ENCODE measurements at regions not wholly inside any gene's neighbourhood (a gene's known extent, or its start where the extent isn't known, plus 50 kb on each side); places are given as distances from the start of the nearest gene placed in this dataset.

DNA sequence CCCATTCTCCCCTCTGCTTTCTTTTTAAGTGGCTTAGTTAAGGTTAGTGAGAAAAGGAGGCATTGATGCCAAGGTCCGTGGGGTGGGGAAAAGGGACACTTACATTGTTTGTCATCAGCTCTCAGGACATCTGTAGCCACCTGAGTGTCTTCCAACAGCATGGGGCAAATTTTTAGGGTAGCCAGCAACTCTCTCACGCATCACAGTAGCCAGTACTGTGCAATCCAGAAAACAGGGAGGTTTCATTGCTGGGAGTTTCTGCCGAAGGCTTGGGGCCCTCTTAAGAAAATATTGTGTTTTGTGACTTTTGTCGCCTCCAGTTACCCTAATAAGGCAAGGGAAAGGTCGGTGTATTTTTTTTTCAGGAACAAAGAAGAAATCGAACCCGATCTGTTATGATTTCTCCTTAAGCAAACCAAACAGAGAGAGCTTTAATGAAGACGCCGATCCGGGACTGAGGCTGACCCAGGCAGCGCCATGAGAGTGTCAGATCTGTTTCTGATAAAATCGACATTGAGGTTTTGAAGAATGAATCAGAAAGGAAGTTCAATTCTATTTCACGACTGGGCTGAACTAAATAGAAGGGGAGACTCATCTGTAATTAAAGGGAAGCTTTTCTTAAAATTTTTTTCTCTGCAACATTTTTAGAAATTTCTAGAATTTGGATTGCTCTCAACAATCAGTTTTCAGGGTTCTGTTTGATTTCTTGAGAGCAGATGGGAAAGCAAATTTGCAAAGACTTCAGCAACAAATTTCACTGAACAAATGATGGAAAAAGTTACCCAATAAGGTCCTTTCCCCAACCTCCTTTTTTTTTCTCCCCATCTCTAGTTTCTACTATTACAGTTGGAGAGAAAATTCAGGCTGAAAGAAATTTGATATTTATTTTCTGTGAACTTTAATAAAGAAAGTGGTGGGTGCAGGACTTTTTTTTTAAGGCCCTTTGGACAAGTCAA lies 144.7 kb upstream of the IRX3 start:
- TF ChIP-seq, protein P1, sequence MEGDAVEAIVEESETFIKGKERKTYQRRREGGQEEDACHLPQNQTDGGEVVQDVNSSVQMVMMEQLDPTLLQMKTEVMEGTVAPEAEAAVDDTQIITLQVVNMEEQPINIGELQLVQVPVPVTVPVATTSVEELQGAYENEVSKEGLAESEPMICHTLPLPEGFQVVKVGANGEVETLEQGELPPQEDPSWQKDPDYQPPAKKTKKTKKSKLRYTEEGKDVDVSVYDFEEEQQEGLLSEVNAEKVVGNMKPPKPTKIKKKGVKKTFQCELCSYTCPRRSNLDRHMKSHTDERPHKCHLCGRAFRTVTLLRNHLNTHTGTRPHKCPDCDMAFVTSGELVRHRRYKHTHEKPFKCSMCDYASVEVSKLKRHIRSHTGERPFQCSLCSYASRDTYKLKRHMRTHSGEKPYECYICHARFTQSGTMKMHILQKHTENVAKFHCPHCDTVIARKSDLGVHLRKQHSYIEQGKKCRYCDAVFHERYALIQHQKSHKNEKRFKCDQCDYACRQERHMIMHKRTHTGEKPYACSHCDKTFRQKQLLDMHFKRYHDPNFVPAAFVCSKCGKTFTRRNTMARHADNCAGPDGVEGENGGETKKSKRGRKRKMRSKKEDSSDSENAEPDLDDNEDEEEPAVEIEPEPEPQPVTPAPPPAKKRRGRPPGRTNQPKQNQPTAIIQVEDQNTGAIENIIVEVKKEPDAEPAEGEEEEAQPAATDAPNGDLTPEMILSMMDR (IDR thresholded peaks at IDR 0.05) = no peak
- TF ChIP-seq POLR2A (IDR thresholded peaks at IDR 0.05) (no peak), EP300 (IDR thresholded peaks at IDR 0.05) (no peak)

Measured in ovary (tissue), 3 donors.